HCT116 (cell line): ENCODE measurements at regions not wholly inside any gene's neighbourhood (a gene's known extent, or its start where the extent isn't known, plus 50 kb on each side); places are given as distances from the start of the nearest gene placed in this dataset.

Experiments
- ATAC-seq: fragments of 200-7000 bp; cut with Tn5 transposase; 2 replicates; pipeline ENCODE4 v1.9.1; 2020; ENCODE audit warnings: mild to moderate bottlenecking, moderate library complexity
- BruUV-seq: library from RNA; stranded (reverse); fragments of 400-500 nt; replicated peaks from 2 replicates; lab custom pipeline; 2021; lab: Mats Ljungman, UMichigan
- CTCF ChIA-PET: fragments of 300-600 bp; sonication (Branson Sonifier 250); formaldehyde crosslinking; loops from one replicate; lab custom pipeline; 2021; ENCODE audit warnings: antibody characterized with exemption; lab: Charles Lee
- POLR2A ChIA-PET: fragments of 300-600, 350-600 bp; sonication (Branson Sonifier 250); formaldehyde crosslinking; loops from one replicate; lab custom pipeline; 2021; ENCODE audit warnings: antibody characterized with exemption; lab: Charles Lee
- RAD21 ChIA-PET, 2 experiments: fragments of 300-600 bp; sonication (Branson Sonifier 250); formaldehyde crosslinking; loops; one replicate each; lab custom pipeline; 2023; ENCODE audit warnings: low total read pairs in 2 of 2; ENCODE audit not compliant: uncharacterized antibody in 2 of 2, unreplicated experiment in 2 of 2, low non-redundant PET in 1 of 2; lab: Charles Lee
- DNase-seq: peaks from one replicate; pipeline ENCODE4 v3.0.0-alpha.2; 2010; ENCODE audit warnings: low read depth, low spot score
- H2AFZ ChIP-seq: fragments of 200-600 bp; shearing (Covaris generic), sonication (generic); 2 replicates; pipeline ENCODE4 v1.6.1; 2017; ENCODE audit warnings: low read depth, mixed run types, mixed read lengths, antibody characterized with exemption, low read length; ENCODE audit not compliant: poor library complexity, severe bottlenecking
- H3K27ac ChIP-seq: 2 replicates; pipeline ENCODE4 v1.5.1; 2012; ENCODE audit warnings: low read depth, low read length
- H3K27me3 ChIP-seq: fragments of 200-600 bp; sonication (generic); 2 replicates; pipeline ENCODE4 v1.6.1; 2016; ENCODE audit warnings: mixed run types, low read length, mixed read lengths; ENCODE audit not compliant: insufficient read depth
- H3K36me3 ChIP-seq, 2 experiments: fragments of 200-500 bp in 1 of 2; fragments of 200-600 bp in 1 of 2; sonication (Bioruptor generic) in 1 of 2; sonication (generic) in 1 of 2; 2 replicates each; pipeline versions ENCODE4 v1.5.1 to v1.6.1; 2014 to 2016; ENCODE audit warnings: low read length in 2 of 2, inconsistent platforms in 1 of 2, mixed read lengths in 1 of 2, mixed run types in 1 of 2; ENCODE audit not compliant: insufficient read depth in 2 of 2, control insufficient read depth in 1 of 2
- H3K4me1 ChIP-seq, 2 experiments: fragments of 200-600 bp in 1 of 2; sonication (generic) in 1 of 2; 2 replicates each; pipeline versions ENCODE4 v1.5.1 to v1.6.1; 2012 to 2017; ENCODE audit warnings: low read length in 2 of 2, inconsistent platforms in 1 of 2, mild to moderate bottlenecking in 1 of 2, mixed read lengths in 1 of 2, mixed run types in 1 of 2, moderate library complexity in 1 of 2; ENCODE audit not compliant: insufficient read depth in 2 of 2, control insufficient read depth in 1 of 2
- H3K4me2 ChIP-seq: fragments of 200-600 bp; sonication (generic); 2 replicates; pipeline ENCODE4 v1.6.1; 2017; ENCODE audit warnings: mixed run types, low read length, mixed read lengths
- H3K4me3 ChIP-seq, 2 experiments: fragments of 200-600 bp in 1 of 2; sonication (generic) in 1 of 2; replicated peaks in 1 of 2; 2 replicates each; pipeline ENCODE4 v1.5.1; 2011 to 2016; ENCODE audit warnings: low read length in 2 of 2, control low read depth in 1 of 2, low read depth in 1 of 2, mild to moderate bottlenecking in 1 of 2, mixed read lengths in 1 of 2, mixed run types in 1 of 2
- H3K79me2 ChIP-seq: fragments of 200-600 bp; sonication (generic); 2 replicates; pipeline ENCODE4 v1.6.1; 2017; ENCODE audit warnings: mild to moderate bottlenecking, mixed run types, low read length, moderate library complexity, mixed read lengths; ENCODE audit not compliant: insufficient read depth
- H3K9ac ChIP-seq: fragments of 200-600 bp; sonication (generic); 2 replicates; pipeline ENCODE4 v1.6.1; 2016; ENCODE audit warnings: low read length, mixed read lengths
- H3K9me2 ChIP-seq: fragments of 200-600 bp; sonication (generic), shearing (Covaris generic); 2 replicates; pipeline ENCODE4 v1.6.1; 2017; ENCODE audit warnings: mixed run types, mild to moderate bottlenecking, moderate library complexity; ENCODE audit not compliant: insufficient read depth
- H3K9me3 ChIP-seq, 2 experiments: fragments of 200-500 bp in 1 of 2; fragments of 200-600 bp in 1 of 2; sonication (Bioruptor generic) in 1 of 2; sonication (generic) in 1 of 2; 2 replicates each; pipeline ENCODE4 v1.6.1; 2014 to 2017; ENCODE audit warnings: low read length in 2 of 2, mixed read lengths in 2 of 2, inconsistent platforms in 1 of 2, low read depth in 1 of 2, mild to moderate bottlenecking in 1 of 2, mixed run types in 1 of 2, moderate library complexity in 1 of 2; ENCODE audit not compliant: control insufficient read depth in 1 of 2, insufficient read depth in 1 of 2
- H4K20me1 ChIP-seq: fragments of 200-600 bp; sonication (generic), shearing (Covaris generic); 2 replicates; pipeline ENCODE4 v1.6.1; 2017; ENCODE audit warnings: mixed run types, mild to moderate bottlenecking, moderate library complexity; ENCODE audit not compliant: insufficient read depth
- ELF1 ChIP-seq: IDR thresholded peaks from 2 replicates; pipeline ENCODE4 v1.6.1; 2012; ENCODE audit warnings: low read depth, borderline replicate concordance
- FOSL1 ChIP-seq: IDR thresholded peaks from 2 replicates; pipeline ENCODE4 v1.6.1; 2012; ENCODE audit warnings: low read depth
- SP1 ChIP-seq: IDR thresholded peaks from 2 replicates; pipeline ENCODE4 v1.6.1; 2012; ENCODE audit warnings: low read depth
- intact Hi-C: fragments of 100-400 bp; cut with micrococcal nuclease; formaldehyde crosslinking; loops from 2 replicates; pipeline ENCODE4 v1.10.0; 2022

DNA sequence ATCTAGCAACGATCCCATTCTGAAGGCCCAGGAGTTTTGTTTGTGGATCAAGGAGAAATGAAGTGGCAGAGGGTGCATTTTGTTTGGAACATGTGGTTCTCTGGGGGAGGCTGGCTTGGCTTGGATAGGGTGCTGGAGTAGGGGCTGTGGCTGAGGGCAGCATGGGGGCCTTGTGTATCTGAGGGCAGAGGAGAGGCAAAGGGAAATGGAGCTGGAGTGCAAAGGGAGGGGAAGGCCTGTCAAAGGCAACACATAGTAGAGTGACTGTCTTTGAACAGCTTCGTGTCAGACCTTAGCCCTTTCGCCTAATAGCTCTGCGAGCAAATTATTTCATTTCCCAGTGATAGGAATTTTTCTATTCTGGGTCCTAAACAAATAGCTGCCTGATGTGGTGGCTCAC is 187.2 kb downstream of the KCNRG start:
- H3K4me3 ChIP-seq: no peak overlapping the region
- H2AFZ ChIP-seq: no peak overlapping the region
- intact Hi-C loops: no loop called here
- BruUV-seq: no TSS peak
- no peaks in the 10 kb centered on the region for H3K79me2 ChIP-seq
- ChIA-PET RAD21 (no interaction called here), POLR2A (no interaction called here), CTCF (no interaction called here)
- DNase-seq (no peak), ATAC-seq (no peak)
- H3K9ac ChIP-seq: no peak overlapping the region
- H3K9me2 ChIP-seq: no peaks in the 10 kb centered on the region
- no peaks in the 10 kb centered on the region for H3K9me3 ChIP-seq
- no peak overlapping the region for H3K27ac ChIP-seq
- no peaks in the 10 kb centered on the region for H4K20me1 ChIP-seq
- no peak overlapping the region for H3K4me2 ChIP-seq
- H3K36me3 ChIP-seq: no peaks in the 10 kb centered on the region
- no peaks in the 10 kb centered on the region for H3K4me1 ChIP-seq
- no peaks in the 10 kb centered on the region for H3K27me3 ChIP-seq
- no peak for TF ChIP-seq ELF1

DNA sequence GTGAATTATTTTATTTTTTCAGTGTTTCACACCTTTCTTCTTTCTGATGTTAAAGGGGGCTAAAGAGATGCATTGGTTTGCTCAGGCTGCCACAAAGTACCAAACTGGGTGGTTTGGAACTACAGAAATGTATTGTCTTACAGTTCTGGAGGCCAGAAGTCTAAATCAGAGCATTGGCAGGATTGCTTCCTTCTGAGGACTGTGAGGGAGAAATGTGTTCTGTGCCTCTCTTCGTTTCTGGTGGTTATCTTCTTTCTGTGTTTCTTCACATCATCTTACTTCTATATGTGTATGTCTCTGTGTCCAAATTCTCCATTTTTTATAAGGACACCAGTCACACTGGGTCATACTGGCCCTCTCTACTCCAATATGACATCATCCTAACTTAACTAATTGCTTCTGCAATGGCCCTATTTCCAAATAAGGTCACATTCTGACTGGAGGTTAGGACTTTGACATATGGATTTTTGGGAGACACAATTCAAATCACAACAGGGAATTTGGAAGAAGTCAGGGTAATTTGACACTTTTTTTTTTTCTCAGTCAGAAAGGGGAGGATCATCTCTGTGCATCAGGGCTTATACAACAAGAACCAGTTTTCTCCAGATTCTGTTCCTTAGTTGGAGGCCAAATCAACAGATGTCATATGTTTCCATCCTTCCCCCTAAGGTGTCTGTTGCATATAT is 188.2 kb downstream of the KCNRG start:
- ATAC-seq (no peak), DNase-seq (no peak)
- Histone ChIP-seq H3K9me3 (no peaks in the 10 kb centered on the region), H3K4me3 (no peak overlapping the region), H3K27ac (no peak overlapping the region), H3K79me2 (no peaks in the 10 kb centered on the region), H2AFZ (no peak overlapping the region), H3K27me3 (no peaks in the 10 kb centered on the region), H3K36me3 (no peaks in the 10 kb centered on the region), H3K4me2 (no peak overlapping the region), H3K4me1 (peaks cover 7 to 8% of the 10 kb centered on the region in 2 experiments), H4K20me1 (no peaks in the 10 kb centered on the region), H3K9me2 (no peaks in the 10 kb centered on the region), H3K9ac (no peak overlapping the region)
- ChIA-PET RAD21 (no interaction called here), POLR2A (no interaction called here), CTCF (no interaction called here)
- BruUV-seq: no TSS peak
- intact Hi-C loops: no loop called here
- TF ChIP-seq FOSL1 (no peak), SP1 (no peak)
